HepG2 (cell line): ENCODE measurements at regions not wholly inside any gene's neighbourhood (a gene's known extent, or its start where the extent isn't known, plus 50 kb on each side); places are given as distances from the start of the nearest gene placed in this dataset.

Source experiments
- ATAC-seq: fragments of 200-7000 bp; cut with Tn5 transposase; 3 replicates; pipeline ENCODE4 v1.9.1; 2020; ENCODE audit warnings: mild to moderate bottlenecking, moderate library complexity
- BruUV-seq: library from RNA; stranded (reverse); fragments of 400-500 nt; replicated peaks from 2 replicates; lab custom pipeline; 2021; lab: Mats Ljungman, UMichigan
- CTCF ChIA-PET: fragments of 300-600 bp; formaldehyde crosslinking; extraction: SDS; loops from one replicate; lab custom pipeline; 2021; ENCODE audit warnings: low total read pairs, inconsistent platforms, low intra/inter-chr PET ratio; lab: Yijun Ruan, JAX
- POLR2A ChIA-PET: fragments of 350-600 bp; sonication (Branson Sonifier 250); formaldehyde crosslinking; loops from one replicate; lab custom pipeline; 2020; ENCODE audit warnings: antibody characterized with exemption, inconsistent platforms; lab: Yijun Ruan, JAX
- DNase-seq: peaks from one replicate; pipeline ENCODE4 v3.0.0-alpha.2; 2015; ENCODE audit warnings: low spot score
- FAIRE-seq: peaks from 3 replicates; lab custom pipeline; 2011; peaks lifted over from hg19 to GRCh38; lab: Jason Lieb, UNC
- H2AFZ ChIP-seq: one replicate; pipeline ENCODE4 v1.6.1; 2011; ENCODE audit warnings: low read length, inconsistent platforms
- H3K27ac ChIP-seq: fragments of 300-600 bp; 3 replicates; pipeline ENCODE4 v1.8.0; 2011; ENCODE audit warnings: mixed run types, mild to moderate bottlenecking, mixed read lengths, low read length, inconsistent platforms; ENCODE audit not compliant: insufficient read depth; ENCODE audit errors: extremely low read length
- H3K27me3 ChIP-seq, 2 experiments: fragments of 200-600 bp in 1 of 2; 2 replicates in 1 of 2; 3 replicates in 1 of 2; pipeline versions ENCODE4 v1.6.0 to v1.8.0; 2011; ENCODE audit warnings: low read length in 2 of 2, mild to moderate bottlenecking in 2 of 2, moderate library complexity in 2 of 2, inconsistent platforms in 1 of 2; ENCODE audit not compliant: insufficient read depth in 2 of 2, control insufficient read depth in 1 of 2
- H3K36me3 ChIP-seq, 2 experiments: fragments of 200-600 bp in 1 of 2; replicated peaks in 1 of 2; 2 replicates in 1 of 2; 3 replicates in 1 of 2; pipeline versions ENCODE4 v1.5.1 to v1.8.0; 2011; ENCODE audit warnings: low read length in 2 of 2, inconsistent platforms in 1 of 2; ENCODE audit not compliant: insufficient read depth in 2 of 2, control insufficient read depth in 1 of 2
- H3K4me1 ChIP-seq: 2 replicates; pipeline ENCODE4 v1.5.1; 2012; ENCODE audit warnings: low read length, inconsistent platforms; ENCODE audit not compliant: insufficient read depth
- H3K4me2 ChIP-seq: 2 replicates; pipeline ENCODE4 v1.6.0; 2011; ENCODE audit warnings: low read depth, low read length, inconsistent platforms
- H3K4me3 ChIP-seq, 3 experiments: fragments of 200-600 bp in 1 of 3; sonication (generic), shearing (Covaris generic) in 1 of 3; replicated peaks in 1 of 3; 2 replicates each; pipeline ENCODE4 v1.5.1; 2011 to 2016; ENCODE audit warnings: low read length in 3 of 3, inconsistent platforms in 2 of 3, low read depth in 2 of 3, mild to moderate bottlenecking in 2 of 3, control low read depth in 1 of 3, mixed read lengths in 1 of 3; ENCODE audit not compliant: insufficient read depth in 1 of 3
- H3K79me2 ChIP-seq: one replicate; pipeline ENCODE4 v1.6.1; 2011; ENCODE audit warnings: low read length, inconsistent platforms; ENCODE audit not compliant: insufficient read depth
- H3K9ac ChIP-seq: 2 replicates; pipeline ENCODE4 v1.6.0; 2011; ENCODE audit warnings: mild to moderate bottlenecking, low read depth, low read length, inconsistent platforms; ENCODE audit not compliant: insufficient read depth
- H3K9me3 ChIP-seq: 2 replicates; pipeline ENCODE4 v1.5.1; 2012; ENCODE audit warnings: mild to moderate bottlenecking, low read length
- H4K20me1 ChIP-seq: 2 replicates; pipeline ENCODE4 v1.6.0; 2011; ENCODE audit warnings: inconsistent platforms, mild to moderate bottlenecking, low read length, moderate library complexity; ENCODE audit not compliant: insufficient read depth
- ARNT ChIP-seq: fragments of 450-650 bp; IDR thresholded peaks from 2 replicates; pipeline ENCODE4 v1.6.1; 2017
- ASH2L ChIP-seq: fragments of 300-600, 200-600 bp; sonication (generic); IDR thresholded peaks from 2 replicates; pipeline ENCODE4 v1.7.0; 2017; ENCODE audit warnings: low read depth, mild to moderate bottlenecking, moderate library complexity, mixed read lengths, low read length; ENCODE audit not compliant: insufficient read length
- BRD4 ChIP-seq: sonication (generic); formaldehyde crosslinking; IDR thresholded peaks from 2 replicates; pipeline ENCODE4 v1.4.0; 2020; ENCODE audit warnings: missing genetic modification reagents
- HHEX ChIP-seq: IDR thresholded peaks from 2 replicates; pipeline ENCODE4 v1.6.1; 2016; ENCODE audit warnings: control low read depth
- POLR2A ChIP-seq, 2 experiments: IDR thresholded peaks; 2 replicates each; pipeline ENCODE4 v1.6.1; 2011; ENCODE audit warnings: low read depth in 2 of 2, low read length in 2 of 2, mild to moderate bottlenecking in 1 of 2, moderate library complexity in 1 of 2; ENCODE audit not compliant: insufficient read depth in 1 of 2
- ZMYM3 ChIP-seq: sonication (generic); formaldehyde crosslinking; IDR thresholded peaks from 2 replicates; pipeline ENCODE4 v1.5.1; 2020; ENCODE audit warnings: mild to moderate bottlenecking, missing genetic modification reagents
- ZNF136 ChIP-seq: sonication (generic); formaldehyde crosslinking; IDR thresholded peaks from 2 replicates; pipeline ENCODE4 v1.8.1; 2022; ENCODE audit warnings: low read depth, mild to moderate bottlenecking, moderate library complexity, missing genetic modification reagents
- ZNF292 ChIP-seq: sonication (generic); formaldehyde crosslinking; IDR thresholded peaks from 2 replicates; pipeline ENCODE4 v1.8.1; 2022; ENCODE audit warnings: mild to moderate bottlenecking, low read depth, missing genetic modification reagents, borderline replicate concordance
- ZNF329 ChIP-seq: sonication (generic); formaldehyde crosslinking; IDR thresholded peaks from 2 replicates; pipeline ENCODE4 v1.9.0; 2021; ENCODE audit warnings: low read depth, mild to moderate bottlenecking, missing genetic modification reagents
- ZNF484 ChIP-seq: sonication (generic); formaldehyde crosslinking; IDR thresholded peaks from 2 replicates; pipeline ENCODE4 v1.5.1; 2020; ENCODE audit warnings: mild to moderate bottlenecking, low read depth, missing genetic modification reagents, borderline replicate concordance
- ZNF510 ChIP-seq: sonication (generic); formaldehyde crosslinking; IDR thresholded peaks from 2 replicates; pipeline ENCODE4 v1.4.0; 2020; ENCODE audit warnings: low read depth, mild to moderate bottlenecking, missing genetic modification reagents
- ZNF530 ChIP-seq: sonication (generic); formaldehyde crosslinking; IDR thresholded peaks from 2 replicates; pipeline ENCODE4 v1.5.0; 2020; ENCODE audit warnings: low read depth, mild to moderate bottlenecking, missing genetic modification reagents
- ZNF713 ChIP-seq: sonication (generic); formaldehyde crosslinking; IDR thresholded peaks from 2 replicates; pipeline ENCODE4 v1.4.0; 2020; ENCODE audit warnings: mild to moderate bottlenecking, missing genetic modification reagents
- WGBS: methylation state at CpG from one replicate; pipeline ENCODE4 v1.1.6; 2017; ENCODE audit warnings: low lambda C conversion rate; 5-methylcytosine and 5-hydroxymethylcytosine counted together
- in situ Hi-C: cut with HindIII; loops from 2 replicates; pipeline ENCODE4 v1.10.0; 2017; ENCODE audit warnings: low pct_unique_long_range_greater_than_20kb; ENCODE audit not compliant: extremely low pct_ligation_motif_present
- intact Hi-C: fragments of 100-400 bp; cut with micrococcal nuclease; formaldehyde crosslinking; loops from one replicate; pipeline ENCODE4 v1.10.0; 2022; ENCODE audit not compliant: unreplicated experiment
- TF ChIP-seq, protein P1 (sequence below): fragments of 450-650 bp; IDR thresholded peaks from 2 replicates; pipeline ENCODE4 v1.6.1; 2017
- TF ChIP-seq, protein P2 (sequence below): sonication (generic); formaldehyde crosslinking; IDR thresholded peaks from 2 replicates; pipeline ENCODE4 v1.5.1; 2020; ENCODE audit warnings: mild to moderate bottlenecking, moderate library complexity, missing genetic modification reagents
- TF ChIP-seq, protein P3 (sequence below): IDR thresholded peaks from 2 replicates; pipeline ENCODE4 v1.6.1; 2016; ENCODE audit warnings: mild to moderate bottlenecking
- TF ChIP-seq, protein P4 (sequence below): IDR thresholded peaks from 2 replicates; pipeline ENCODE4 v1.6.1; 2016
- TF ChIP-seq, protein P5 (sequence below): sonication (generic); formaldehyde crosslinking; IDR thresholded peaks from 2 replicates; pipeline ENCODE4 v1.4.0; 2020; ENCODE audit warnings: mild to moderate bottlenecking, low read depth, missing genetic modification reagents
- TF ChIP-seq, protein P6 (sequence below): sonication (generic); formaldehyde crosslinking; IDR thresholded peaks from 2 replicates; pipeline ENCODE4 v1.8.0; 2022; ENCODE audit warnings: mild to moderate bottlenecking, missing genetic modification reagents, borderline replicate concordance

DNA sequence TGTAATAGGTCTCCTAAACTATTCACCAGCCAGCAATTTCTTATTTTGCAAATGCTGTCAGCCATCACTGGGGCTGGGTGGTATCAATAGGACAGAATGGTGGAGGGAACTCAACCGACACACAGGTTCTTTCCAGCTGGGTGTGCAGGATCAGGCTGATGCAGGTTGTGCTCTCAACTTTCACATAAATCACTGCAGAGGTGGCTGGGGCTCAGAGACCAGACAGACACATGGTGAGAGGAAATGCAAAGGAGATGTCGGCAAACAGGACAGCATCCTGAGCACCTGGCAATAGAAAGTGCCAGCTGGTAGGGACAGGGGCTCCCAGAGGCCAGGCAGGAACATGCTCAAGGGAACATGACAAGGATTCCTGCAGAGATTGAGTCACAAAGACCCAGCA lies 254.9 kb downstream of the SOD2 start:
- intact Hi-C loops: no loop called here
- Histone ChIP-seq H3K79me2 (no peaks in the 10 kb centered on the region), H3K4me3 (no peak overlapping the region), H2AFZ (no peak overlapping the region), H3K9ac (no peak overlapping the region), H3K36me3 (no peaks in the 10 kb centered on the region), H3K9me3 (peaks cover 20% of the 10 kb centered on the region), H3K4me2 (no peak overlapping the region), H3K27me3 (peaks cover 3 to 47% of the 10 kb centered on the region in 2 experiments; a peak in 3 of 5 replicates), H4K20me1 (no peaks in the 10 kb centered on the region), H3K4me1 (no peaks in the 10 kb centered on the region), H3K27ac (no peak overlapping the region)
- ATAC-seq: no peak
- no TSS peak for BruUV-seq
- FAIRE-seq: no peak
- 0% methylated on average over 2 of the region's 2 CpGs for WGBS
- in situ Hi-C loops: no loop called here
- POLR2A ChIA-PET: no interaction called here
- DNase-seq: no peak
- CTCF ChIA-PET: no interaction called here
- no peak for TF ChIP-seq ASH2L
- TF ChIP-seq, protein P1, sequence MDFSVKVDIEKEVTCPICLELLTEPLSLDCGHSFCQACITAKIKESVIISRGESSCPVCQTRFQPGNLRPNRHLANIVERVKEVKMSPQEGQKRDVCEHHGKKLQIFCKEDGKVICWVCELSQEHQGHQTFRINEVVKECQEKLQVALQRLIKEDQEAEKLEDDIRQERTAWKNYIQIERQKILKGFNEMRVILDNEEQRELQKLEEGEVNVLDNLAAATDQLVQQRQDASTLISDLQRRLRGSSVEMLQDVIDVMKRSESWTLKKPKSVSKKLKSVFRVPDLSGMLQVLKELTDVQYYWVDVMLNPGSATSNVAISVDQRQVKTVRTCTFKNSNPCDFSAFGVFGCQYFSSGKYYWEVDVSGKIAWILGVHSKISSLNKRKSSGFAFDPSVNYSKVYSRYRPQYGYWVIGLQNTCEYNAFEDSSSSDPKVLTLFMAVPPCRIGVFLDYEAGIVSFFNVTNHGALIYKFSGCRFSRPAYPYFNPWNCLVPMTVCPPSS: no peak
- TF ChIP-seq, protein P2, sequence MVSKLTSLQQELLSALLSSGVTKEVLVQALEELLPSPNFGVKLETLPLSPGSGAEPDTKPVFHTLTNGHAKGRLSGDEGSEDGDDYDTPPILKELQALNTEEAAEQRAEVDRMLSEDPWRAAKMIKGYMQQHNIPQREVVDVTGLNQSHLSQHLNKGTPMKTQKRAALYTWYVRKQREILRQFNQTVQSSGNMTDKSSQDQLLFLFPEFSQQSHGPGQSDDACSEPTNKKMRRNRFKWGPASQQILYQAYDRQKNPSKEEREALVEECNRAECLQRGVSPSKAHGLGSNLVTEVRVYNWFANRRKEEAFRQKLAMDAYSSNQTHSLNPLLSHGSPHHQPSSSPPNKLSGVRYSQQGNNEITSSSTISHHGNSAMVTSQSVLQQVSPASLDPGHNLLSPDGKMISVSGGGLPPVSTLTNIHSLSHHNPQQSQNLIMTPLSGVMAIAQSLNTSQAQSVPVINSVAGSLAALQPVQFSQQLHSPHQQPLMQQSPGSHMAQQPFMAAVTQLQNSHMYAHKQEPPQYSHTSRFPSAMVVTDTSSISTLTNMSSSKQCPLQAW (CRISPR knock-in tag): no peak
- TF ChIP-seq POLR2A (IDR thresholded peaks at IDR 0.05; ENCODE audit: insufficient read depth in 1 of 2, low read depth in 2 of 2, low read length in 2 of 2): no peak
- TF ChIP-seq ZNF136: no peak
- no peak for TF ChIP-seq ZMYM3 (CRISPR knock-in tag)
- TF ChIP-seq ZNF713 (CRISPR knock-in tag): no peak
- TF ChIP-seq HHEX: no peak
- TF ChIP-seq ZNF292 (CRISPR knock-in tag): no peak
- TF ChIP-seq, protein P3, sequence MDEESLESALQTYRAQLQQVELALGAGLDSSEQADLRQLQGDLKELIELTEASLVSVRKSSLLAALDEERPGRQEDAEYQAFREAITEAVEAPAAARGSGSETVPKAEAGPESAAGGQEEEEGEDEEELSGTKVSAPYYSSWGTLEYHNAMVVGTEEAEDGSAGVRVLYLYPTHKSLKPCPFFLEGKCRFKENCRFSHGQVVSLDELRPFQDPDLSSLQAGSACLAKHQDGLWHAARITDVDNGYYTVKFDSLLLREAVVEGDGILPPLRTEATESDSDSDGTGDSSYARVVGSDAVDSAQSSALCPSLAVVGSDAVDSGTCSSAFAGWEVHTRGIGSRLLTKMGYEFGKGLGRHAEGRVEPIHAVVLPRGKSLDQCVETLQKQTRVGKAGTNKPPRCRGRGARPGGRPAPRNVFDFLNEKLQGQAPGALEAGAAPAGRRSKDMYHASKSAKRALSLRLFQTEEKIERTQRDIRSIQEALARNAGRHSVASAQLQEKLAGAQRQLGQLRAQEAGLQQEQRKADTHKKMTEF: no peak
- TF ChIP-seq ZNF484 (CRISPR knock-in tag): no peak
- no peak for TF ChIP-seq ARNT
- TF ChIP-seq, protein P4, sequence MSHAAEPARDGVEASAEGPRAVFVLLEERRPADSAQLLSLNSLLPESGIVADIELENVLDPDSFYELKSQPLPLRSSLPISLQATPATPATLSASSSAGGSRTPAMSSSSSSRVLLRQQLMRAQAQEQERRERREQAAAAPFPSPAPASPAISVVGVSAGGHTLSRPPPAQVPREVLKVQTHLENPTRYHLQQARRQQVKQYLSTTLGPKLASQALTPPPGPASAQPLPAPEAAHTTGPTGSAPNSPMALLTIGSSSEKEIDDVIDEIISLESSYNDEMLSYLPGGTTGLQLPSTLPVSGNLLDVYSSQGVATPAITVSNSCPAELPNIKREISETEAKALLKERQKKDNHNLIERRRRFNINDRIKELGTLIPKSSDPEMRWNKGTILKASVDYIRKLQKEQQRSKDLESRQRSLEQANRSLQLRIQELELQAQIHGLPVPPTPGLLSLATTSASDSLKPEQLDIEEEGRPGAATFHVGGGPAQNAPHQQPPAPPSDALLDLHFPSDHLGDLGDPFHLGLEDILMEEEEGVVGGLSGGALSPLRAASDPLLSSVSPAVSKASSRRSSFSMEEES (CRISPR knock-in tag): no peak
- TF ChIP-seq ZNF510 (CRISPR knock-in tag): no peak
- no peak for TF ChIP-seq ZNF530
- TF ChIP-seq, protein P5, sequence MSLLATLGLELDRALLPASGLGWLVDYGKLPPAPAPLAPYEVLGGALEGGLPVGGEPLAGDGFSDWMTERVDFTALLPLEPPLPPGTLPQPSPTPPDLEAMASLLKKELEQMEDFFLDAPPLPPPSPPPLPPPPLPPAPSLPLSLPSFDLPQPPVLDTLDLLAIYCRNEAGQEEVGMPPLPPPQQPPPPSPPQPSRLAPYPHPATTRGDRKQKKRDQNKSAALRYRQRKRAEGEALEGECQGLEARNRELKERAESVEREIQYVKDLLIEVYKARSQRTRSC (CRISPR knock-in tag): no peak
- no peak for TF ChIP-seq ZNF329 (CRISPR knock-in tag)
- TF ChIP-seq BRD4 (CRISPR knock-in tag): no peak
- TF ChIP-seq, protein P6, sequence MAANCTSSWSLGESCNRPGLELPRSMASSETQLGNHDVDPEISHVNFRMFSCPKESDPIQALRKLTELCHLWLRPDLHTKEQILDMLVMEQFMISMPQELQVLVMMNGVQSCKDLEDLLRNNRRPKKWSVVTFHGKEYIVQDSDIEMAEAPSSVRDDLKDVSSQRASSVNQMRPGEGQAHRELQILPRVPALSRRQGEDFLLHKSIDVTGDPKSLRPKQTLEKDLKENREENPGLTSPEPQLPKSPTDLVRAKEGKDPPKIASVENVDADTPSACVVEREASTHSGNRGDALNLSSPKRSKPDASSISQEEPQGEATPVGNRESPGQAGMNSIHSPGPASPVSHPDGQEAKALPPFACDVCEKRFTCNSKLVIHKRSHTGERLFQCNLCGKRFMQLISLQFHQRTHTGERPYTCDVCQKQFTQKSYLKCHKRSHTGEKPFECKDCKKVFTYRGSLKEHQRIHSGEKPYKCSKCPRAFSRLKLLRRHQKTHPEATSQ (CRISPR knock-in tag): no peak
